HG02642 (cell line): ENCODE measurements at regions not wholly inside any gene's neighbourhood (a gene's known extent, or its start where the extent isn't known, plus 50 kb on each side); places are given as distances from the start of the nearest gene placed in this dataset.

Experiments
- ATAC-seq: cut with Tn5 transposase; IDR thresholded peaks from one replicate; pipeline ENCODE4 v1.9.1; 2021; ENCODE audit warnings: mild to moderate bottlenecking; ENCODE audit not compliant: unreplicated experiment, poor library complexity

- no peak for ATAC-seq
Observed at GRCh38 chr5:90000351-90000750, 409.2 kb downstream of the CETN3 start.

DNA sequence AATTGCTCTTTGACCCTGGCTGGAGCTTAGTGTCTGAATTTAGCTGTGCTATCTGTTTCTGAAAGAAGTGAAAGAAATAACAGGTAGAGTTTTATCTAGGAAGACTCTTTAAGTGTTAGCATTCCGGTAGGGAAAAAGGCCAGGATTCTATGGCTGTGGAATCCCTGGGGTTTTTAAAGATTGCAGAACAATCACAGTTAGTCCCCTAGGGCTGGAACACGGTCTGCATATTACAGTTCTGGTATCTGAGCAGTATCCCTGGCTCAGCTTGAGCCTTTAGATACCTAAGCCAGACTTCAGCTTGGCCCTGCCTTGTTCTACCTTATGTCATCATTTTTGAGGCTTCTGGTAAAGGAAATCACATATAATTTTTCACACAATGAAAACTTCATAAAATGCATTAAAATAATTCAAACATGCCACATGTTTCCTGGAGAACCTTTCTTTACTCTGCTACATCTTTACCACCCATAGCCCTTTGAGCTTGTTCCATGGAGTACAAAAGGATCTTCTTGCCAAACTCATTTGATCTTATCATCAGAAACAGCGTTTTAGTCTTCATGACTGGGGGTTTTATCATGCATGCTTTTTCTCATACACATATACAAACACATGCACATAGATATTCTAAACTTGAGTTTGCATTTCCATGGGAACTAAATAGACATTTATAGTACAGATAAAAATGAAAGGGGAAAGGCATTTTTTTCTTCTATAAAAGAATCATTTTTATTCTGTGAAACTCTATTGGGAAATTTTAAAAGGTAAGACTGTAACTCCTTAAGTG, 410.8 kb downstream of the CETN3 start:
- no peak for ATAC-seq

DNA sequence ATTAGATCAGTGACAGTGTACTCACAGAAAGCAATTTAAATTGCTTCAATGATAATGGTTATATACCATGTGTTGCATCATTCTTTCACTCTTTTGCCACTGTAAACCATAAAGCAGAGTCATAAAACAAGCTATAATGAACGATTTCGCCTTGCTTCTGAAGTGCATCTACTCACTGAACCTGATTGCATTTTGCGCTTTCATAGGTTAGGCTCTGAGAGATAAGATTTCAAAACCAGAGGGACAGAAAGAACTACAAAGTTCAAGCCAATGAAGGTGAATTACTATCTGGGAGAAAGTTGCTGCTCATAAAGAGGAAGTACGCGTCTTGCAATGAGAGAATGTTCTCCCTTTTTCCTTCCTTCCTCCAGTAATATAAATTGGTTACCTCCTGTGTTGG, 412.7 kb downstream of the CETN3 start:
- no peak for ATAC-seq

DNA sequence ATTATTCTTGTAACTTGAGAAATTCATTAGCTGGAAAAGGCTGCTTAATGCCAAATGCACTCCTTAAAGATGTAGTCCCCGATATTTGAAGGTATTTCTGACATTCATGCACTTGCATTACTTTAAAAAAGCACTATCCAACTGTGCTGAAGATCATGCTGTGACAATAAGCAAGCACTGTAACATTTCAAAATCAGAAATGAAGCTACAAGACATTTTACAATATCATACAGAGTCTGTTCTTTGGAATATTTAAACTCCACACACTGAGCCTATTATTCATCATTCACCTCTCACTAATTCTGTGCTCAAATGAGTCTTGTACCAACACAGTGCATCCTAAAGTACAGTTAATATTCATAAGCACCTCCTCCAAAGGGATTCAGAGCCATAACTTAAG, 413.2 kb downstream of the CETN3 start:
- no peak for ATAC-seq

GRCh38 chr5:89994266-89994665, 415.3 kb downstream of the CETN3 start:
- no peak for ATAC-seq

- ATAC-seq = no peak
Observed at GRCh38 chr5:89992201-89992600, 417.4 kb downstream of the CETN3 start.

- ATAC-seq = no peak
Observed at GRCh38 chr5:89991592-89991991, 418.0 kb downstream of the CETN3 start.

GRCh38 chr5:89989776-89990175, 419.8 kb downstream of the CETN3 start:
- ATAC-seq = no peak

DNA sequence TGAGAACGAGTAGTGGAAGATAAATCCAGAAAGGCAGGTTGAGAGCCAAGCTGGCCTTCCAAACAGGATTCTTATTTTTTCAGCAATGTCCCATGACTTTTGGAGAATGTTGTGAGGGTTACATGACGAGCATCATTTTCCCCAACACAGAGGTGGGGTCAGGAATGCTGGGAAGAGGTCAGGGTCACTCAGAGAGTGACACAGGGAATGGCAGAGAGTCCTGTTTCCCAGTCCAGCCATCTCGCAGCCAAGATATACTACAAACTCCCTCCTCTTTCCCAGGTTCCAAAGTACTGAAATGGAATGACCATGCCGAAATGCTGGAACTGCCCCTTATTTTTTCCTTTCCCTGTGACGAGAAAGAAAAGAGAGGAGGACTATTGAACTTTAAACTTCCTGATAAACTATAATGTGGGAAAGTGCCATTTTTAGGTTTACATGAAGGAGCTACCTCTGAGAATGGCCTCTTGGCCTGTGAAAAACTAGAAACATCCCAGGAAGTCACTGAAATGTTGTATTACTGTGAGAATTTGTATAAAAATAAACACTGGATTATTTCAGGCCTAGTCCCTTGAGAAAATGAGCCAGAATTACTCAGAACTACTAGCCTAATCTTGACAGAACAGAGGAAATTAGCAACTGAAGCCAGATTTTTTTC, 420.4 kb downstream of the CETN3 start:
- no peak for ATAC-seq

GRCh38 chr5:89988129-89988810, 421.3 kb downstream of the CETN3 start:
- ATAC-seq = no peak

DNA sequence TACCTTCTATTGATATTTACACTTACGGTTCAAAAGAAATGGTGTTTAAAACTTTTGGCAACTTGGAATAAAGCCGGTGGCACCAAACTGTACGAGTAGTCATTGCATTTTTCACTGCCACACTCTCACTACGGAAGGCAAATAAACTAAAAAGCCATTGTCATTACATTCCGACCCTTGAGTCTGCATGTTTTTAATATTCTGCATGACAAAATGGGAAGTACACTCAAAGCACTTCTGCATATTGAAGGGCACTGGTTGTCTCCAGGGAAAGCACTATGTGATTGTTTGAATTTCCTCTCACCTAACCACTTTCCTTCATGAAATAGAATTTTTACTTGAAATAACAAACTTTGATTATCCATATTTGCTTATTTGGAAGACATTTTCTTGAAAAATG, 426.3 kb downstream of the CETN3 start:
- no peak for ATAC-seq

GRCh38 chr5:89981878-89982773, 427.4 kb downstream of the CETN3 start:
- ATAC-seq = no peak

DNA sequence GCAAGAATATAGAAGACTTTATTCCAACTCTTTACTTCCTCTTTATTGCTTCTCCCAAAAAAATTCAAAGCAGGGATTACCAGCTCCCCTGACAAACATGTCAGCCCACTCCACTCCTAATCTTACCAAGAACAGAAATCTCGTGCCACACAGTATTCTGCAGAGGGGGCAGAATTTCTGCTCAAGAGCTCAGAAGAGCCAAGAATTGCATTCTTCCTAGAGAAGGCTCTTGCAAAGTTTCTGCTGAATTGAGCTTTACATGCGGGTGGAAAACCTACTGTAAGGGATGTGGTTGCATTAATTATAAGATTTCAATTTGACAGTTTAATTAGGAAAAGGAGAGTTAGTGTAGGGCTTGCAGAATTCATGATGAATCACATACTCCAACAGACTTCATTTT, 428.5 kb downstream of the CETN3 start:
- no peak for ATAC-seq

GRCh38 chr5:89973516-89973915, 436.0 kb downstream of the CETN3 start:
- no peak for ATAC-seq

DNA sequence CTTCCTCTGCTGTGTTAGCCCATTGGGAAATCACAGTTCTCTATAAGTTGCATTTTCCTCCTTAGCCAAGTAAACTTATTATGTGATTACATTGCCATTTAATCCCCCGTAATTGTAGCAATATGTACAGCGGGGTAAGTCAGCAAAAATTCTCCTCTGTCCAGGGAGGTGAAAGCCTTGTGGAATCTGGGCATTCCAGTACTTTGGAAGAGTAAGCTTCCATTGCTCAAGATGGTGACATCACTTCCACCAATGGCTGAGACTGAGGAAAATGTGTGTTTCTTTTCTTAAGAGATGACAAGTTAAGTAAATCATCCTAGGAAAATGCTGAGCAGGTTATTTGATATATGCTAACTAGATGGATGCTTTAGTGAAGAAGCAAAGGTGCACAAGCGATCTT, 436.7 kb downstream of the CETN3 start:
- ATAC-seq = no peak

DNA sequence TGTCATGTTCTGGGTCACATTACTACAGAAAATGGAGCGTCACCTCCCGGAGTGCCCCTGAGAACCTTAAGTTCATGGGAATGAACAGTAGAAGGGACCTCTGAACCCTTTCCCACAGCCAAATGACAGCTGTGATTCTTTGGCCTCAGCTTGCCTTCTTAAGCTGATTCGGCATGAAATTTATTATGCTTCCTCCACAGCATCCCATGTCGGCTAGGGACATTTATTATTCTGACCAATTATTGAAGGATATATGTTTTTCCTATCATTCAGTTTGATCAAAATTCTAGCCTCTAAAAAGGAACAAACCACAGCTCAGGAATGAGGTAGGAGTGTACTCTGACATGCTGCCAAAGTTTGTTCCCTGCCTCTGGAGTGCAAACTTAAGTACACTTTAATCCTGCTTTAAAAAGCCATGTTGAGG, 440.6 kb downstream of the CETN3 start:
- no peak for ATAC-seq

GRCh38 chr5:89967771-89968444, 441.6 kb downstream of the CETN3 start:
- no peak for ATAC-seq

- no peak for ATAC-seq
Observed at GRCh38 chr5:89956838-89957237, 452.7 kb downstream of the CETN3 start.

DNA sequence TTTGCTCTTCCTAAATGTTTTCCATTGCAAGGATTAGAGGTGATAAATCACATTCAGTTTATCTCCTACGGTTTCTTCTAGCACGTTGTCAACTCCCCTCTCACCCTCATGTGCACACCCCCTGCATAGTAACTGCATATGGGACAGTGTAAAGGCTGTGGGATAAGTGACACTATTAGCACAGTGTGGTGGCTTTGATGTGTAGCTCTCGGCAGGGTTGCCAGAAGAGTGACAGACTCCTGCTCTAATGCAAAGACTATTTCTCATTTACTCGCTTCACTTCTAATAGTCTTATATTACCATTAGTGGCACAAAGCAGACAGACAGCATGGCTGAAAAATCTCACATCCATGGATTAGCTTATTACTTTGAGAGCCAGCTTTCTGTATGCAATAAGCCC, 454.6 kb downstream of the CETN3 start:
- ATAC-seq = no peak

GRCh38 chr5:89951876-89952275, 457.7 kb downstream of the CETN3 start:
- no peak for ATAC-seq
